Suprapubic skin (tissue), 4 donors: ENCODE measurements at regions not wholly inside any gene's neighbourhood (a gene's known extent, or its start where the extent isn't known, plus 50 kb on each side); places are given as distances from the start of the nearest gene placed in this dataset.

ENCODE experiments used
- DNase-seq, 2 donors: peaks; one replicate each; pipeline ENCODE4 v3.0.0-alpha.2; 2019; ENCODE audit warnings: low spot score in 2 of 2
- H3K27ac ChIP-seq: fragments of 200-600 bp; sonication (generic); one replicate; pipeline ENCODE4 v1.5.1; 2019
- H3K27me3 ChIP-seq: fragments of 200-600 bp; sonication (generic); one replicate; pipeline ENCODE4 v1.5.1; 2019
- H3K36me3 ChIP-seq: fragments of 200-600 bp; sonication (generic); one replicate; pipeline ENCODE4 v1.5.1; 2019
- H3K4me1 ChIP-seq: fragments of 200-600 bp; sonication (generic); one replicate; pipeline ENCODE4 v1.5.1; 2019
- H3K4me3 ChIP-seq: fragments of 200-600 bp; sonication (generic); one replicate; pipeline ENCODE4 v1.5.1; 2019; ENCODE audit warnings: mild to moderate bottlenecking
- H3K9me3 ChIP-seq: fragments of 200-600 bp; sonication (generic); one replicate; pipeline ENCODE4 v1.5.1; 2019
- CTCF ChIP-seq, 2 donors: fragments of 200-600 bp in 1 of 2; fragments of 450-650 bp in 1 of 2; sonication (generic) in 1 of 2; IDR thresholded peaks; one replicate each; pipeline ENCODE4 v1.5.1; 2016 to 2019; ENCODE audit warnings: antibody characterized with exemption in 2 of 2, mild to moderate bottlenecking in 1 of 2, moderate library complexity in 1 of 2
- EP300 ChIP-seq: sonication (generic); formaldehyde crosslinking; IDR thresholded peaks from one replicate; pipeline ENCODE4 v1.6.1; 2017; ENCODE audit warnings: antibody characterized with exemption
- POLR2A ChIP-seq, 2 donors: fragments of 450-650 bp; IDR thresholded peaks; one replicate each; pipeline ENCODE4 v1.6.1; 2017; ENCODE audit warnings: antibody characterized with exemption in 2 of 2, mild to moderate bottlenecking in 2 of 2, moderate library complexity in 2 of 2
- POLR2AphosphoS5 ChIP-seq, 3 donors: sonication (generic); formaldehyde crosslinking; IDR thresholded peaks; one replicate each; pipeline ENCODE4 v1.6.1; 2017; ENCODE audit warnings: antibody characterized with exemption in 3 of 3
- WGBS: methylation state at CpG from one replicate; pipeline ENCODE4 v1.1.5; 2018; 5-methylcytosine and 5-hydroxymethylcytosine counted together

GRCh38 chr9:107929443-107929842 lies 439.9 kb upstream of the KLF4 start:
- no peak overlapping the region for H3K4me3 ChIP-seq
- TF ChIP-seq POLR2AphosphoS5 (IDR thresholded peaks at IDR 0.05): no peak
- no peak for TF ChIP-seq POLR2A (IDR thresholded peaks at IDR 0.05)
- TF ChIP-seq EP300: no peak
- TF ChIP-seq CTCF (IDR thresholded peaks at IDR 0.05): no peak
- H3K36me3 ChIP-seq: no peaks in the 10 kb centered on the region
- peak overlapping the region; percentile 40 for H3K27ac ChIP-seq
- H3K27me3 ChIP-seq: no peaks in the 10 kb centered on the region
- peaks cover 18% of the 10 kb centered on the region for H3K4me1 ChIP-seq
- H3K9me3 ChIP-seq: no peaks in the 10 kb centered on the region
- DNase-seq: peak in 1 of 2 donors; percentile 77
- 45% methylated on average over 3 of the region's 3 CpGs for WGBS

DNA sequence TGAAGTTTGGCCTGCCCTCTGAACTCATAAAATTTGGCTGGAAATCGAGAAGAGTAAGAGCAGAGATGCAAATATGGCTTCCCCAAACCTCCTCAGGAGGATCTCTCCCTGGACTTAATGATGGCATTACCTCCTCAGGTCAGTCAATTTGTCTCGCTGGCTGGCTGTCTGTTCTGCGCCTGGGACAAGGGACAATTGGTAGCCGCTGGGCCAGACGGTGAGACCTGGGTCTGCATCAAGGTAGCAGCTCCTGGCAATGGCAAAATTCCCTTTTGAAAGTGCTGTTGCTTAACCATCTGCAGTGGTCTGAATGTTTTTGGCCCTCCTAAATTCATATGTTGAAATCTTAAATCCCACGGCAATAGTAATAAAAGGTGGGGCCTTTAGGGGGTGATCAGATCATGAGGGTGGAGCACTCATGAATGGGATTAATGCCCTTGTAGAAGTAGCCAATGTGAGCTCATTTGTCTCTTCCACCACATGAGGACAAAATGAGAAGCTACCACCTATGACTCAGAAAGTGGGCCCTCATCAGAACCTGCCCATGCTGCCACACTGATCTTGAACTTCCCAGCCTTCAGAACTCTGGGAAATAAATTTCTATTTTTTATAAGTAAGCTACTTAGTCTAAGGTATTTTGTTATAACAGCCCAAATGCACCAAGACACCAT lies 439.3 kb upstream of the KLF4 start:
- Histone ChIP-seq H3K27ac (peak overlapping the region; percentile 40), H3K4me3 (no peak overlapping the region), H3K4me1 (peaks cover 18% of the 10 kb centered on the region), H3K27me3 (no peaks in the 10 kb centered on the region), H3K36me3 (no peaks in the 10 kb centered on the region), H3K9me3 (no peaks in the 10 kb centered on the region)
- WGBS: 73% methylated on average over 6 of the region's 6 CpGs
- TF ChIP-seq CTCF (IDR thresholded peaks at IDR 0.05) (no peak), POLR2AphosphoS5 (IDR thresholded peaks at IDR 0.05) (no peak), EP300 (no peak), POLR2A (IDR thresholded peaks at IDR 0.05) (no peak)
- peak in 1 of 2 donors; percentile 69 for DNase-seq

DNA sequence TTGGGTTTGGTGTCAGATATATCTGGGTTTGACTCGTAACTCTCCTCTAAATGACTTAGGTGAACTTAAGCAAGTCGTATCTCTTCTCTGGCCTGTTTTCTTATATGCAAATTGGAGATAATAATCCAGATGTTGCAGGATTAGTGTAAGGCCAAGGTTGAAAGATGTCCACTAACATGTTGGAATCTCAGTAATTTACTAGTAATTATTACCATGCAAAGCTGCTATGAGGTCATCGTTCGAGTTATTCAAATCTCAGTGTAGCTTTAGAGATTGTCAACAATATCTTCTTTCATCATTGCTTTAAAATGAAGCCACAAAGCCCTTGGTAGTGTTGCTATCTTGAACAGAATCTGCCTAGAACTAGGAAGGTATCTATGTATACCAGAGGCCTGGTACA lies 437.7 kb upstream of the KLF4 start:
- Histone ChIP-seq H3K9me3 (no peaks in the 10 kb centered on the region), H3K4me3 (no peak overlapping the region), H3K36me3 (no peaks in the 10 kb centered on the region), H3K27ac (no peak overlapping the region), H3K4me1 (peaks cover 15% of the 10 kb centered on the region), H3K27me3 (no peaks in the 10 kb centered on the region)
- no peak for DNase-seq
- TF ChIP-seq EP300: no peak
- TF ChIP-seq CTCF (IDR thresholded peaks at IDR 0.05): no peak
- no peak for TF ChIP-seq POLR2A (IDR thresholded peaks at IDR 0.05)
- no peak for TF ChIP-seq POLR2AphosphoS5 (IDR thresholded peaks at IDR 0.05)
- 78% methylated on average over 4 of the region's 4 CpGs for WGBS

- 54% methylated on average over 5 of the region's 5 CpGs for WGBS
- H3K4me1 ChIP-seq: peaks cover 15% of the 10 kb centered on the region
- no peaks in the 10 kb centered on the region for H3K27me3 ChIP-seq
- no peaks in the 10 kb centered on the region for H3K36me3 ChIP-seq
- H3K9me3 ChIP-seq: no peaks in the 10 kb centered on the region
- TF ChIP-seq POLR2AphosphoS5 (IDR thresholded peaks at IDR 0.05) (no peak), EP300 (no peak), POLR2A (IDR thresholded peaks at IDR 0.05) (no peak), CTCF (IDR thresholded peaks at IDR 0.05) (no peak)
- DNase-seq: no peak
- H3K27ac ChIP-seq: no peak overlapping the region
- no peak overlapping the region for H3K4me3 ChIP-seq
Observed at GRCh38 chr9:107925749-107926297, 436.3 kb upstream of the KLF4 start.

DNA sequence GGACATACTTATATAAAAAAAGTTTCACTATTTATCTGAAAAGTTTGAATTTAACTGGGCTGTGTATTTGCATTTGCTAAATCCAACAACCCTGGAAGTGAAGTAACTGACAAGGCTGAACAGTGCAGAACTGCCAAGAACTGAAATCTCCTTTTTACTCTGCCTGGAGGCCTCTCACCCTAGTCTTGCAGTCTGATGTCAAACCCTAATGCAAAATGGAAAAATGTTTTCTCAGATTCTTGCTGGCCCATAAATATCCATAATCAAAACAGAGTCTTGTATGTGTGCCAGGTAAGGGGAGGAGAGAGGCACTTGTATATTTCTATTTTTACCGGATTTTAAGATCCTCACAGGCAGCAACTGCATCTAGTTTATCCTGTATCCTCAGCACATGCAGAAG lies 432.7 kb upstream of the KLF4 start:
- no peak for DNase-seq
- Histone ChIP-seq H3K4me1 (no peaks in the 10 kb centered on the region), H3K4me3 (no peak overlapping the region), H3K36me3 (no peaks in the 10 kb centered on the region), H3K9me3 (no peaks in the 10 kb centered on the region), H3K27ac (no peak overlapping the region), H3K27me3 (no peaks in the 10 kb centered on the region)
- TF ChIP-seq CTCF (IDR thresholded peaks at IDR 0.05) (no peak), EP300 (no peak), POLR2AphosphoS5 (IDR thresholded peaks at IDR 0.05) (no peak), POLR2A (IDR thresholded peaks at IDR 0.05) (no peak)
- WGBS: 44% methylated on average over 1 of the region's 1 CpG
